Common myeloid progenitor, CD34-positive (primary cell): ENCODE measurements at regions not wholly inside any gene's neighbourhood (a gene's known extent, or its start where the extent isn't known, plus 50 kb on each side); places are given as distances from the start of the nearest gene placed in this dataset.

Experiments used
- CTCF ChIA-PET: fragments of 350-600 bp; sonication (Branson Sonifier 250); formaldehyde crosslinking; loops from one replicate; lab custom pipeline; 2021; ENCODE audit warnings: antibody characterized with exemption; lab: Charles Lee
- POLR2A ChIA-PET: fragments of 350-600 bp; sonication (Branson Sonifier 250); formaldehyde crosslinking; loops from one replicate; lab custom pipeline; 2021; ENCODE audit warnings: antibody characterized with exemption; lab: Charles Lee
- DNase-seq, 3 donors: peaks; one replicate each; pipeline versions ENCODE4 v3.0.0 to v3.0.0-alpha.2; 2013
- H3K27ac ChIP-seq, 2 experiments: 1 replicate in 1 of 2; 2 replicates in 1 of 2; pipeline ENCODE4 v1.7.0; 2013; ENCODE audit warnings: inconsistent platforms in 2 of 2, low read length in 2 of 2, mild to moderate bottlenecking in 2 of 2, low read depth in 1 of 2, moderate library complexity in 1 of 2; ENCODE audit not compliant: severe bottlenecking in 2 of 2, insufficient read depth in 1 of 2, poor library complexity in 1 of 2
- H3K27me3 ChIP-seq, 5 experiments: replicated peaks in 2 of 5; 1 replicate in 3 of 5; 2 replicates in 2 of 5; pipeline versions ENCODE4 v1.6.1 to v1.7.0; 2013; ENCODE audit warnings: low read length in 4 of 5, mild to moderate bottlenecking in 2 of 5, moderate library complexity in 2 of 5, inconsistent platforms in 1 of 5; ENCODE audit not compliant: insufficient read depth in 5 of 5, control insufficient read depth in 4 of 5
- H3K36me3 ChIP-seq, 4 experiments: 1 replicate in 2 of 4; 2 replicates in 2 of 4; pipeline versions ENCODE4 v1.6.1 to v1.7.0; 2013; ENCODE audit warnings: low read length in 3 of 4, control low read depth in 1 of 4, mild to moderate bottlenecking in 1 of 4; ENCODE audit not compliant: control insufficient read depth in 4 of 4, insufficient read depth in 4 of 4
- H3K4me1 ChIP-seq, 4 experiments: 1 replicate in 3 of 4; 2 replicates in 1 of 4; pipeline versions ENCODE4 v1.6.1 to v1.7.1; 2013; ENCODE audit warnings: low read length in 3 of 4, mild to moderate bottlenecking in 3 of 4, control low read depth in 1 of 4, inconsistent platforms in 1 of 4, moderate library complexity in 1 of 4; ENCODE audit not compliant: control insufficient read depth in 4 of 4, insufficient read depth in 4 of 4; ENCODE audit errors: control extremely low read depth in 1 of 4
- H3K4me3 ChIP-seq, 7 experiments: 1 replicate in 4 of 7; 2 replicates in 3 of 7; pipeline versions ENCODE4 v1.5.1 to v1.7.0; 2013; ENCODE audit warnings: mild to moderate bottlenecking in 7 of 7, low read length in 6 of 7, moderate library complexity in 6 of 7, inconsistent platforms in 2 of 7, low read depth in 2 of 7, control low read depth in 1 of 7; ENCODE audit not compliant: insufficient read depth in 4 of 7, control insufficient read depth in 1 of 7; ENCODE audit errors: extremely low read depth in 1 of 7
- H3K9me3 ChIP-seq, 5 experiments: 1 replicate in 4 of 5; 2 replicates in 1 of 5; pipeline versions ENCODE4 v1.6.1 to v1.7.1; 2013; ENCODE audit warnings: low read length in 4 of 5, mild to moderate bottlenecking in 2 of 5, inconsistent platforms in 1 of 5, low read depth in 1 of 5, moderate library complexity in 1 of 5; ENCODE audit not compliant: control insufficient read depth in 4 of 5, insufficient read depth in 2 of 5; ENCODE audit errors: control extremely low read depth in 1 of 5
- WGBS: methylation state at CpG from one replicate; pipeline ENCODE4 v1.1.5; 2013; ENCODE audit not compliant: insufficient coverage; 5-methylcytosine and 5-hydroxymethylcytosine counted together

- Histone ChIP-seq H3K4me1 (no peaks in the 10 kb centered on the region), H3K9me3 (no peaks in the 10 kb centered on the region), H3K4me3 (no peak overlapping the region), H3K27ac (no peak overlapping the region), H3K36me3 (no peaks in the 10 kb centered on the region), H3K27me3 (peaks cover 0 to 9% (median 0%) of the 10 kb centered on the region in 5 experiments)
- ChIA-PET CTCF (no interaction called here), POLR2A (no interaction called here)
- no peak for DNase-seq
- 88% methylated on average over 1 of the region's 2 CpGs for WGBS
Measured at GRCh38 chr20:22305381-22305780, 279.0 kb downstream of the FOXA2 start.

DNA sequence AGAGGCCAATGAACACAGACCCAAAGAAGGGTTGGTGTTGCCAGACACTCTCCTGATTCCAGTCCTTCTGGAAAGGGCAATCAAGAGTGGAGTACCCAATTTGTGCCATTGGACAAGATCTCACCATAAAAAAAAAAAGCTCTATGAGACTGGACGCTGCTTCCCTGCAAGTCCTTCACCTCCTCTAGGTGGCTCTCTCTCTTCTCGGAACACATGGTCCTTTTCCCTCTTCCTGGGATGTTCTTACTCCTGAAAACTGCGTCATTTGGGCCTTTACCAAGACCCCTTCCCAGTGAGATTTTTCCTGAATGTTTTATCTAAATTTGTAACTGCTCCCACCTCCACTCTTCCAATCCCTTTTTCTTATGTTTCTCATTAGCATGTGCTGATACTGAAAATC, 280.8 kb downstream of the FOXA2 start:
- peaks cover 0 to 6% (median 0%) of the 10 kb centered on the region in 5 experiments for H3K27me3 ChIP-seq
- ChIA-PET CTCF (no interaction called here), POLR2A (no interaction called here)
- H3K4me1 ChIP-seq, result no peaks in the 10 kb centered on the region
- no peak for DNase-seq
- no peaks in the 10 kb centered on the region for H3K9me3 ChIP-seq
- H3K27ac ChIP-seq, result no peak overlapping the region
- no peak overlapping the region for H3K4me3 ChIP-seq
- H3K36me3 ChIP-seq, result no peaks in the 10 kb centered on the region
- WGBS, result 78% methylated on average over 3 of the region's 3 CpGs

- Histone ChIP-seq H3K27me3 (peaks cover 0 to 6% (median 0%) of the 10 kb centered on the region in 5 experiments), H3K4me1 (no peaks in the 10 kb centered on the region), H3K27ac (no peak overlapping the region), H3K9me3 (no peaks in the 10 kb centered on the region), H3K4me3 (no peak overlapping the region), H3K36me3 (no peaks in the 10 kb centered on the region)
- 100% methylated on average over 1 of the region's 2 CpGs for WGBS
- no peak for DNase-seq
- CTCF ChIA-PET, result no interaction called here
- POLR2A ChIA-PET, result no interaction called here
Measured at GRCh38 chr20:22302039-22302438, 282.3 kb downstream of the FOXA2 start.

DNA sequence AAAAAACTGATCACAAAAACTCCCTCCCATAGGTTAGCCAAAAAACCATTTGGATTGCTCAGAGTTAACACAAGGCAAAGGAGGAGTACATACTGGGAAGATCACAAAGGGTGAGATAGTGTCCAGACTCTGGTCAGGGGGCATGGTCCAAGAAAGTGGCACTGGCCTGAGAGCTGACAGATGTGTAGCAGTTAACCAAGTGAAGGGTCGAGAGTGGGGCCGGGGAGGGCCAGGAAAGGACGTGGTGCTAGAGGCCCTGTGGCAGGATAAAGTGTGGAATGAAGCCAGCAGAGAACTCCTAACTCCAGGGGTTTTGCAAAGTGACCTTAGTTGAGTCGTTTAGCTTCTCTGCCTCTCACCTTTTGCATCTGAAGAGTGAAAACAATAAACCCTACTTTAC, 290.5 kb downstream of the FOXA2 start:
- H3K9me3 ChIP-seq, result no peaks in the 10 kb centered on the region
- WGBS, result 86% methylated on average over 3 of the region's 4 CpGs
- H3K27ac ChIP-seq, result no peak overlapping the region
- peaks cover 0 to 10% (median 0%) of the 10 kb centered on the region in 5 experiments for H3K27me3 ChIP-seq
- ChIA-PET POLR2A (no interaction called here), CTCF (no interaction called here)
- DNase-seq, result no peak
- H3K4me3 ChIP-seq, result no peak overlapping the region
- no peaks in the 10 kb centered on the region for H3K36me3 ChIP-seq
- H3K4me1 ChIP-seq, result no peaks in the 10 kb centered on the region

- Histone ChIP-seq H3K27me3 (peaks cover 0 to 9% (median 0%) of the 10 kb centered on the region in 5 experiments), H3K9me3 (no peaks in the 10 kb centered on the region), H3K4me3 (no peak overlapping the region), H3K36me3 (no peaks in the 10 kb centered on the region), H3K27ac (no peak overlapping the region), H3K4me1 (no peaks in the 10 kb centered on the region)
- ChIA-PET POLR2A (no interaction called here), CTCF (no interaction called here)
- WGBS, result 0% methylated on average over 1 of the region's 5 CpGs
- DNase-seq, result no peak
Measured at GRCh38 chr20:22289442-22289841, 294.9 kb downstream of the FOXA2 start.

GRCh38 chr20:22288957-22289356, 295.4 kb downstream of the FOXA2 start:
- DNase-seq, result no peak
- no peaks in the 10 kb centered on the region for H3K9me3 ChIP-seq
- no peaks in the 10 kb centered on the region for H3K4me1 ChIP-seq
- H3K4me3 ChIP-seq, result no peak overlapping the region
- 100% methylated on average over 6 of the region's 7 CpGs for WGBS
- peaks cover 0 to 9% (median 0%) of the 10 kb centered on the region in 5 experiments for H3K27me3 ChIP-seq
- H3K27ac ChIP-seq, result no peak overlapping the region
- ChIA-PET POLR2A (no interaction called here), CTCF (no interaction called here)
- H3K36me3 ChIP-seq, result no peaks in the 10 kb centered on the region

- 91% methylated on average over 4 of the region's 5 CpGs for WGBS
- Histone ChIP-seq H3K27ac (no peak overlapping the region), H3K36me3 (no peaks in the 10 kb centered on the region), H3K4me1 (no peaks in the 10 kb centered on the region), H3K27me3 (peaks cover 0 to 9% (median 0%) of the 10 kb centered on the region in 5 experiments), H3K4me3 (no peak overlapping the region), H3K9me3 (no peaks in the 10 kb centered on the region)
- no peak for DNase-seq
- CTCF ChIA-PET, result no interaction called here
- POLR2A ChIA-PET, result no interaction called here
Measured at GRCh38 chr20:22288156-22288555, 296.2 kb downstream of the FOXA2 start.
